HAP-1 (cell line): ENCODE measurements at regions not wholly inside any gene's neighbourhood (a gene's known extent, or its start where the extent isn't known, plus 50 kb on each side); places are given as distances from the start of the nearest gene placed in this dataset.
A peak's percentile ranks its signal among the peaks of the same experiment; 100 is the strongest.
"Not testable (repeated sequence)": the region's sequence is repeated elsewhere in the genome, so short reads cannot be mapped to it uniquely, and the experiment has no call there.

ENCODE experiments used
- DNase-seq, 2 experiments: peaks; one replicate each; pipeline ENCODE4 v3.0.0-alpha.2; 2016 to 2020; ENCODE audit warnings: low spot score in 2 of 2
- H3K27me3 ChIP-seq: fragments of 250-450 bp; sonication (Bioruptor Pico); 2 replicates; pipeline ENCODE4 v1.5.1; 2020; ENCODE audit warnings: low read depth, mild to moderate bottlenecking, moderate library complexity
- H3K36me3 ChIP-seq: fragments of 250-450 bp; sonication (Bioruptor Pico); replicated peaks from 2 replicates; pipeline ENCODE4 v1.5.1; 2020; ENCODE audit warnings: mild to moderate bottlenecking
- H3K4me1 ChIP-seq: fragments of 250-450 bp; sonication (Bioruptor Pico); 2 replicates; pipeline ENCODE4 v1.5.1; 2020; ENCODE audit warnings: mild to moderate bottlenecking
- H3K4me3 ChIP-seq: fragments of 250-450 bp; sonication (Bioruptor Pico); 2 replicates; pipeline ENCODE4 v1.5.1; 2020; ENCODE audit warnings: mild to moderate bottlenecking, moderate library complexity
- H3K9me3 ChIP-seq: fragments of 250-450 bp; sonication (Bioruptor Pico); 2 replicates; pipeline ENCODE4 v1.5.1; 2020; ENCODE audit warnings: mild to moderate bottlenecking, moderate library complexity
- in situ Hi-C: fragments of 300-500 bp; cut with MboI; formaldehyde crosslinking; loops from 3 replicates; pipeline ENCODE4 v1.14.3; 2020; ENCODE audit warnings: low sequenced_read_pairs, inconsistent platforms, mixed read lengths

- Histone ChIP-seq H3K4me3 (no peak overlapping the region), H3K4me1 (no peaks in the 10 kb centered on the region), H3K36me3 (no peaks in the 10 kb centered on the region), H3K9me3 (no peaks in the 10 kb centered on the region; the same call in 1 of the 2 replicates), H3K27me3 (no peaks in the 10 kb centered on the region)
- DNase-seq: no peak
- in situ Hi-C loops: no loop called here
These were observed 151.9 kb upstream of the ZNF618 start for GRCh38 chr9:113724202-113724601.

- no peak for DNase-seq
- H3K9me3 ChIP-seq: 0 out of 2 replicates have a peak, but pooled peaks cover 4% of the 10 kb centered on the region
- in situ Hi-C loops: loop anchor here (25.0 kb wide), 2 partner anchors 308 to 558 kb away; no protein-coding TSS in a partner anchor
- no peak overlapping the region for H3K4me3 ChIP-seq
- H3K36me3 ChIP-seq: no peaks in the 10 kb centered on the region
- H3K27me3 ChIP-seq: no peaks in the 10 kb centered on the region
- H3K4me1 ChIP-seq: no peaks in the 10 kb centered on the region
These were observed 147.1 kb upstream of the ZNF618 start for GRCh38 chr9:113728989-113729388.

GRCh38 chr9:113734826-113735225 is 141.3 kb upstream of the ZNF618 start:
- H3K9me3 ChIP-seq: 0 out of 2 replicates have a peak, but pooled peaks cover 4% of the 10 kb centered on the region
- in situ Hi-C loops: loop anchor here (25.0 kb wide), 2 partner anchors 302 to 552 kb away; no protein-coding TSS in a partner anchor
- H3K36me3 ChIP-seq: no peaks in the 10 kb centered on the region
- DNase-seq: no peak
- H3K27me3 ChIP-seq: no peaks in the 10 kb centered on the region
- no peak overlapping the region for H3K4me3 ChIP-seq
- no peaks in the 10 kb centered on the region for H3K4me1 ChIP-seq

GRCh38 chr9:113737517-113738271 is 138.4 kb upstream of the ZNF618 start:
- H3K9me3 ChIP-seq: no peaks in the 10 kb centered on the region
- in situ Hi-C loops: loop anchor here (25.0 kb wide), 2 partner anchors 300 to 550 kb away; no protein-coding TSS in a partner anchor
- DNase-seq: peak; percentile 39 to 80
- H3K27me3 ChIP-seq: peaks cover 6% of the 10 kb centered on the region; the same call in 1 of the 2 replicates
- H3K36me3 ChIP-seq: no peaks in the 10 kb centered on the region
- H3K4me1 ChIP-seq: no peaks in the 10 kb centered on the region
- H3K4me3 ChIP-seq: no peak overlapping the region

- in situ Hi-C loops: loop anchor here (25.0 kb wide), 2 partner anchors 299 to 549 kb away; no protein-coding TSS in a partner anchor
- Histone ChIP-seq H3K36me3 (no peaks in the 10 kb centered on the region), H3K27me3 (peaks cover 6% of the 10 kb centered on the region; the same call in 1 of the 2 replicates), H3K9me3 (no peaks in the 10 kb centered on the region), H3K4me1 (no peaks in the 10 kb centered on the region), H3K4me3 (no peak overlapping the region)
- no peak for DNase-seq
These were observed 137.6 kb upstream of the ZNF618 start for GRCh38 chr9:113738496-113738892.

- DNase-seq: peak in 1 of 2 experiments; percentile 34
- Histone ChIP-seq H3K9me3 (no peaks in the 10 kb centered on the region), H3K4me1 (no peaks in the 10 kb centered on the region), H3K4me3 (no peak overlapping the region), H3K36me3 (no peaks in the 10 kb centered on the region), H3K27me3 (peaks cover 6% of the 10 kb centered on the region; the same call in 1 of the 2 replicates)
- in situ Hi-C loops: loop anchor here (25.0 kb wide), 2 partner anchors 298 to 548 kb away; no protein-coding TSS in a partner anchor
These were observed 137.1 kb upstream of the ZNF618 start for GRCh38 chr9:113738893-113739604.

GRCh38 chr9:113739605-113740507 is 136.3 kb upstream of the ZNF618 start:
- DNase-seq, H3K36me3 ChIP-seq, H3K9me3 ChIP-seq, H3K4me3 ChIP-seq, H3K4me1 ChIP-seq, H3K27me3 ChIP-seq: not testable (repeated sequence)
- in situ Hi-C loops: loop anchor here (25.0 kb wide), 2 partner anchors 297 to 547 kb away; no protein-coding TSS in a partner anchor

GRCh38 chr9:113740508-113741500 is 135.3 kb upstream of the ZNF618 start:
- in situ Hi-C loops: loop anchor here (25.0 kb wide), 2 partner anchors 296 to 546 kb away; no protein-coding TSS in a partner anchor
- not testable (repeated sequence) for H3K4me1 ChIP-seq, H3K27me3 ChIP-seq, H3K9me3 ChIP-seq, H3K36me3 ChIP-seq, H3K4me3 ChIP-seq, DNase-seq

GRCh38 chr9:113741886-113742854 is 133.9 kb upstream of the ZNF618 start:
- Histone ChIP-seq H3K9me3 (no peaks in the 10 kb centered on the region), H3K36me3 (no peaks in the 10 kb centered on the region), H3K27me3 (peaks cover 6% of the 10 kb centered on the region; the same call in 1 of the 2 replicates), H3K4me1 (no peaks in the 10 kb centered on the region), H3K4me3 (no peak overlapping the region)
- in situ Hi-C loops: loop anchor here (25.0 kb wide), 2 partner anchors 295 to 545 kb away; no protein-coding TSS in a partner anchor
- no peak for DNase-seq

- DNase-seq: no peak
- in situ Hi-C loops: loop anchor here (25.0 kb wide), 2 partner anchors 294 to 544 kb away; no protein-coding TSS in a partner anchor
These were observed 133.2 kb upstream of the ZNF618 start for GRCh38 chr9:113742878-113743277.

GRCh38 chr9:113746486-113746885 is 129.6 kb upstream of the ZNF618 start:
- H3K4me1 ChIP-seq: no peaks in the 10 kb centered on the region
- in situ Hi-C loops: loop anchor here (25.0 kb wide), 2 partner anchors 291 to 541 kb away; no protein-coding TSS in a partner anchor
- H3K27me3 ChIP-seq: peaks cover 6% of the 10 kb centered on the region; the same call in 1 of the 2 replicates
- H3K36me3 ChIP-seq: no peaks in the 10 kb centered on the region
- no peak for DNase-seq
- H3K4me3 ChIP-seq: no peak overlapping the region
- no peaks in the 10 kb centered on the region for H3K9me3 ChIP-seq

More at GRCh38 chr9:113742878-113743277, 133.2 kb upstream of the ZNF618 start:
- Histone ChIP-seq H3K9me3 (no peaks in the 10 kb centered on the region), H3K36me3 (no peaks in the 10 kb centered on the region), H3K27me3 (peaks cover 6% of the 10 kb centered on the region; the same call in 1 of the 2 replicates), H3K4me3 (no peak overlapping the region), H3K4me1 (no peaks in the 10 kb centered on the region)
